ENCODE measurements at regions not wholly inside any gene's neighbourhood (a gene's known extent, or its start where the extent isn't known, plus 50 kb on each side); places are given as distances from the start of the nearest gene placed in this dataset.

GRCh38 chr9:25353783-25354182 is 324.5 kb downstream of the TUSC1 start:
- Histone ChIP-seq H3K4me3 (ENCODE audit: low read length) (no peak overlapping the region), H3K27ac (ENCODE audit: low read depth, low read length) (no peak overlapping the region), H3K27me3 (ENCODE audit: control insufficient read depth, insufficient read depth, low read length, poor library complexity, severe bottlenecking) (no peaks in the 10 kb centered on the region), H3K9ac (ENCODE audit: extremely low read depth, low read length, poor library complexity, severe bottlenecking) (no peak overlapping the region), H3K36me3 (ENCODE audit: control insufficient read depth, insufficient read depth, low read length) (no peaks in the 10 kb centered on the region), H3K9me3 (ENCODE audit: control insufficient read depth, low read length) (peaks cover 34% of the 10 kb centered on the region), H3K4me1 (ENCODE audit: control insufficient read depth, insufficient read depth, low read length) (no peaks in the 10 kb centered on the region)
- Mint-ChIP-seq H3K27ac (no peak overlapping the region), H3K27me3 (ENCODE audit: insufficient read depth) (no peaks in the 10 kb centered on the region), H3K4me1 (peaks cover 2% of the 10 kb centered on the region), H3K4me3 (no peak overlapping the region), H3K36me3 (ENCODE audit: low read depth) (peaks cover 5% of the 10 kb centered on the region), H3K9me3 (peaks cover 28% of the 10 kb centered on the region)
- DNase-seq = no peak
- no peak for TF ChIP-seq CTCF (conservative IDR thresholded peaks at IDR 0.05)
- WGBS, 2 experiments (ENCODE audit: insufficient coverage in 1 of 2, insufficient read length in 1 of 2) = 96% methylated on average over 1 of the region's 1 CpG; no CpG with 5 or more reads in 1 of the 2 experiments

GRCh38 chr9:25350011-25350410 is 328.2 kb downstream of the TUSC1 start:
- Histone ChIP-seq H3K27ac (ENCODE audit: low read depth, low read length) (no peak overlapping the region), H3K36me3 (ENCODE audit: control insufficient read depth, insufficient read depth, low read length) (no peaks in the 10 kb centered on the region), H3K27me3 (ENCODE audit: control insufficient read depth, insufficient read depth, low read length, poor library complexity, severe bottlenecking) (no peaks in the 10 kb centered on the region), H3K9ac (ENCODE audit: extremely low read depth, low read length, poor library complexity, severe bottlenecking) (no peak overlapping the region), H3K4me1 (ENCODE audit: control insufficient read depth, insufficient read depth, low read length) (no peaks in the 10 kb centered on the region), H3K9me3 (ENCODE audit: control insufficient read depth, low read length) (no peaks in the 10 kb centered on the region), H3K4me3 (ENCODE audit: low read length) (no peak overlapping the region)
- no peak for DNase-seq
- peaks cover 2% of the 10 kb centered on the region for H3K4me1 Mint-ChIP-seq
- no peaks in the 10 kb centered on the region for H3K27me3 Mint-ChIP-seq (ENCODE audit: insufficient read depth)
- H3K36me3 Mint-ChIP-seq (ENCODE audit: low read depth) = no peaks in the 10 kb centered on the region
- no peaks in the 10 kb centered on the region for H3K9me3 Mint-ChIP-seq
- TF ChIP-seq CTCF (conservative IDR thresholded peaks at IDR 0.05) = no peak
- no peak overlapping the region for H3K27ac Mint-ChIP-seq
- no peak overlapping the region for H3K4me3 Mint-ChIP-seq
- WGBS, 2 experiments (ENCODE audit: insufficient coverage in 1 of 2, insufficient read length in 1 of 2) = 100% methylated on average over 2 of the region's 2 CpGs; no CpG with 5 or more reads in 1 of the 2 experiments

- no peak for DNase-seq
- peaks cover 3% of the 10 kb centered on the region for H3K4me1 Mint-ChIP-seq
- H3K27me3 Mint-ChIP-seq (ENCODE audit: insufficient read depth) = no peaks in the 10 kb centered on the region
- WGBS, 2 experiments (ENCODE audit: insufficient coverage in 1 of 2, insufficient read length in 1 of 2) = 90 to 94% methylated on average over 5 to 8 of the region's 8 CpGs
- Histone ChIP-seq H3K9me3 (ENCODE audit: control insufficient read depth, low read length) (no peaks in the 10 kb centered on the region), H3K36me3 (ENCODE audit: control insufficient read depth, insufficient read depth, low read length) (no peaks in the 10 kb centered on the region), H3K9ac (ENCODE audit: extremely low read depth, low read length, poor library complexity, severe bottlenecking) (no peak overlapping the region), H3K4me3 (ENCODE audit: low read length) (no peak overlapping the region), H3K4me1 (ENCODE audit: control insufficient read depth, insufficient read depth, low read length) (no peaks in the 10 kb centered on the region), H3K27me3 (ENCODE audit: control insufficient read depth, insufficient read depth, low read length, poor library complexity, severe bottlenecking) (no peaks in the 10 kb centered on the region), H3K27ac (ENCODE audit: low read depth, low read length) (no peak overlapping the region)
- peaks cover 6% of the 10 kb centered on the region for H3K36me3 Mint-ChIP-seq (ENCODE audit: low read depth)
- no peak overlapping the region for H3K4me3 Mint-ChIP-seq
- TF ChIP-seq CTCF (conservative IDR thresholded peaks at IDR 0.05) = no peak
- H3K9me3 Mint-ChIP-seq = peaks cover 4% of the 10 kb centered on the region
- no peak overlapping the region for H3K27ac Mint-ChIP-seq
These were observed 356.1 kb downstream of the TUSC1 start for GRCh38 chr9:25322142-25322541.
